GM18498 (cell line): ENCODE measurements at regions not wholly inside any gene's neighbourhood (a gene's known extent, or its start where the extent isn't known, plus 50 kb on each side); places are given as distances from the start of the nearest gene placed in this dataset.

Experiments
- ATAC-seq: cut with Tn5 transposase; IDR thresholded peaks from one replicate; pipeline ENCODE4 v1.9.1; 2021; ENCODE audit warnings: mild to moderate bottlenecking, moderate library complexity; ENCODE audit not compliant: unreplicated experiment

DNA sequence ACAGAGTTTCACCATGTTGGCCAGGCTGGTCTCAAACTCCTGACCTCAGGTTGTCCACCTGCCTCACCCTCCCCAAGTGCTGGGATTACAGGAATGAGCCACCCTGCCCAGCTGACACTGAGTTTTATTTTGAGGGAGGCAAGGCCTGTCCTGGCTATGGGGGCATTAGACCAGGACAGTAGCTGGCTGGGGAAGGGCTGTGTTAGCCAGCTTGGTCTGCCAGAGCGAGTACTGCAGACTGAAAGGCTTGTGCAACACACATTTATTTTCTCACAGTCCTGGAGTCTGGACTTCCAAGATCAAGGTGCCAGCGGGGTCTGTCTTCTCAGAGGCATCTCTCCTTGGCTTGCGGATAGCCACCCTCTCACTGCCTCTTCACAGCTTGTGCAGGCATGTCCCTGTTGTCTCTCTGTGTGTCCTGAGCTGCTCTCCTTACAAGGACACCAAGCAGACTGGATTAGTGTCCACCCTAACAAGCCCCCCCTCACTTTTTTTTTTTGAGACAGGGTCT, 59.4 kb upstream of the HAAO start:
- no peak for ATAC-seq

DNA sequence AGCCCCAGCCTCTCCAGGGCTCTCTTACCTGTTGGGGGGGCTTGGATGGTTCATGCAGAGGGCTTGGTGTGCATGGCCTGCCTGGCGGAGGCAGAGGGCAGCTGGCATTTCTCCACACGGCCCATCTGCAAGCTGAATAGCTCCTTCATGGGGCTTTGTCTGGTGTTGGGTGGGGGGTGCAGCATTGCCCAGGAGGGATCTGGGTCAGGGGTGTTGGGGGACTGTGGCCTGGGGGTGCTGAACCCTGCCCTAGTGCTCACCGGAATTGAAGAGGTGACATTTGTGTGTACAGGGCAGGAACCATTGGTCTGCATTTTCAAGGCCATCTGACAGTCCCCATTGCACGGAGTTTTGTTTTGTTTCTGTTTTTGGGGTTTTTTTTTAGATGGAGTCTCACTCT, 58.8 kb upstream of the HAAO start:
- no peak for ATAC-seq

GRCh38 chr2:42850016-42850805, 57.8 kb upstream of the HAAO start:
- ATAC-seq = no peak

DNA sequence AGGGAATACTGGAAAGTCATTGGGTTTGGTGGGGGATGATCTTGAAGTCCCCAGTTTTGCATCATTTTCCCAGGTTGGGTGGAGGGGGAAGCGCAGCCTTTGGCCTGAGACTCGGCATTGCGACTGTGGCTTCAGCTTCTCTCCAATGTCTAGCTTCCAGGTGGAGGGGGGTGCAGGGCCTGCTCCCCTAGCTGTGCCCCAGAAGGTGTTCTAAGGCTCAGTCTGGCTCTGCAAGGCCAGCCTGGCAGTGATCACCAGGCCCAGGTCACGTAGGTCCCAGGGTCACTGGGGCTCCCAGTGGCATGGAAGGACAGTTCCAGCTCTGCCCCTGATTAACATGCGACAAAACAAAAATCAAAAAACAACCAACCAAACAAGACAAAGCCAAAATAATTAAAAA, 56.9 kb upstream of the HAAO start:
- no peak for ATAC-seq

DNA sequence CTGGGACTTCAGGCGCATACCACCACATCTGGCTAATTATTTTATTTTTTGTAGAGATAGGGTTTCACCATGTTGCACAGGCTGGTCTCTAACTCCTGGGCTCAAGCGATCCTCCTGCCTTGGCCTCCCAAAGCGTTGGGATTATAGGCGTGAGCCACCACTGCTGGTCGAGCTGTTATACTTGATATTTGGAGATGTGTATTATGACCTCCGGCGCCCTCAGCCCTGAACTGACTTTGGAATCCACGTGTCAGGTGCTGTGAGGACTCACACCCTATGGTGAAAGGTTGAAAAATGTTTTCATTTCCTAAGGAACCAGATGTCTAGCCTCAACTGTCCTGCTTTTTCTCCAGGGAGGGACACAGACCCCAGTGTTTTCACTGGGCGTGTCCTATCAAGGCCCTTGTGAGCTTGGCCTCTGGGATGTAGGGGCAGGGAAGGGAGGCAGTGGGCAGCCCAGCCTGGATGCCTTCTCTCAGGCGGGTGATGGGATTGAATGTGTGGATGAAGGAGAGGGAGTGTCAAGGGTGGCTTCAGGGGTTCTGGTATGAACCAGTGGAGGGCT, 56.4 kb upstream of the HAAO start:
- ATAC-seq = no peak

DNA sequence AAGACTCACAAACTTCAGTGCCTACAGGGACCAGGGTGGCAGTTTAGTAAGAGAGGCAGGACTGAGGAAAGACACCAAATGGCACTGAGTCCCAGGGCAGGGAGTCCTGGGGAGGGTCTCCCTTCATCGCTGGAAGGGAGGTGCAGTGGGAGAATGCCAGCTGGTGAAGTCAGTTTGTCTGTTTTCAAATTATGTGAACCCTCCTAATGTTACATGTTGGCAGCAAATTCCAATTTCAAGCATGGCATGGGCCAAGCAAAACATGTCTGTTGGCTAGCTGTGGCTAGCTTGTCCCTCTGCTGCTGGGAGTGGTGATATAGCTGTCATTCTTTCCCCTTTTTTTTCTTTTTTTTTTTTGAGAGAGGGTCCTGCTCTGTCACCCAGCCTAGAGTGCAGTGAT, 55.9 kb upstream of the HAAO start:
- no peak for ATAC-seq

DNA sequence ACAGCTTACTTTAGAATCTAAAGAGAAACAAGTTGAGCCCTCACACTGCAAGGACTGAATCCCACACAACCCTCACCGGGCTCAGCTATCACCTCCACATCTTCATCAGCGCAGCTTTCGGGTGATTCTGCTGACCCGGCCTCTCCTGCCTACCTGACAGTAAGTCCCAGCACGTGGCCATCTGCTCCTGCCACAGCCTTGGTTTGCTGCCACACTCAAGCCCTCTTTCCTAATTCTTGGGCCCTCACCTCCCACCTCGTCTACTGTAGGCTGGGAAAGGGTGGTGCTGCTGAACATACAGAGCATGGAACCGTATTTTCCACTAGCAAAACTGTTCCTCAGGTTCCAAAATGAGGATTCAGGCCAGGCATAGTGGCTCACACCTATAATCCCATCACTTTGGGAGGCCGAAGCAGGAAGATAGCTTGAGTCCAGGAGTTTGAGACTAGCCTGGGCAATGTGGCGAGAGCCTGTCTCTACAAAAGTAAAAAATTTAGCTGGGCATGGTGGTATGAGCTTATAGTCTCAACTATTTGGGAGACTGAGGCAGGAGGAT, 55.3 kb upstream of the HAAO start:
- no peak for ATAC-seq

GRCh38 chr2:42846932-42847595, 54.7 kb upstream of the HAAO start:
- no peak for ATAC-seq

DNA sequence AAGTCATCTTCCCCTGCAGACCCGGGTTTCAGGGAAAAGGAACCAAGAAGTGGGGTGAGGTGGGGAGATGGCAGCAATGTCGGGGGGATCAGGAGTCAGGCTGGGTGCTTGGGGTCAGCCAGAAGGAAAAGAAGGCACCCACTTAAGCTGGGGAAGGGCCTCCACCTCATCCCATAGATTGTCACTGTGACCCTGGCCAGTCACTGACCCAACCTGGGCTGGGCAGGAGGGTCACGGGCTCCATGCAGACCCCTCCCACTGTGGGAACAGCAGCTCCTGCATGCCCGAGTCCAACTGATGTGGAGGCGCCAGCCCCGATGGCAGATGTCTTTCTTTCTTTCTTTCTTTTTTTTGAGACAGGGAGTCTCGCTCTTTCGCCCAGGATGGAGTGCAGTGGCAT, 53.6 kb upstream of the HAAO start:
- no peak for ATAC-seq

- no peak for ATAC-seq
Observed at GRCh38 chr2:42844901-42845821, 52.8 kb upstream of the HAAO start.

DNA sequence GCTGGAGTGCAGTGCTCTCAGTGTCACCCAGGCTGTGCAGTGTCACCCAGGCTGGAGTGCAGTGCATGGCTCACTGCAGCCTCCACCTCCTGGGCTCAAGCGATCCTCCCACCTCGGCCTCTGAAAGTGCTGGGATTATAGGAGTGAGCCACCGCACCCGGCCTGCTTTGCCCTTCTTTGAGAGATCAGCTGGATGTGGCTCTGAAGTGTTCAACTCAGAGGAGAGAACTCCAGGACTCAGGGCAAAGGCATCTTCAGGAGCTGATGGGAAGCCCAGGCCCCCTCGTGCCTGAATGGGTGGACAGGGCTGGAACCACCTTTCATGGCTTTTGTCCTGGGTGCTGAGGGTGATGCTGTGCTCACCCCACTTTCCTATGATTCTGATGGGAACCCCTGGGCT, 52.0 kb upstream of the HAAO start:
- ATAC-seq = no peak

DNA sequence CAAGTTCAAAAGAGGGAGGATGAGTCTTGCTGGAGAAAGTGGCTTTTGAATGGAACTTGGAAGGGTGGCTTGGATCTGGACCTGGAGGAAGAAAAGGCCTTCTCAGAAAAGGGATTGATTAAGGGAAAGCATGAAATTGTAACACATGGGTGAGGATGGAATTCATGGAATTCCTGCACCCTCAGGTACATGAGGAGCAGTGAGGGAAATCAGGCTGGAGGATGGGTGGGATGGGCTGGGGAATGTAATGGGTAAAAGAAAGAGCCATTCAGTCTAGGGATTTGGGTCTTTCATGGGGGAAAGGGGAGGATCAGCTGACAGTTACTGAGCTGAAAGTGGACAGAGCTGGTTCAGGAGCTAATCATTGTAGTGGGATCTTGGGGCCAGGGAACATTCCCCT, 51.2 kb upstream of the HAAO start:
- no peak for ATAC-seq

DNA sequence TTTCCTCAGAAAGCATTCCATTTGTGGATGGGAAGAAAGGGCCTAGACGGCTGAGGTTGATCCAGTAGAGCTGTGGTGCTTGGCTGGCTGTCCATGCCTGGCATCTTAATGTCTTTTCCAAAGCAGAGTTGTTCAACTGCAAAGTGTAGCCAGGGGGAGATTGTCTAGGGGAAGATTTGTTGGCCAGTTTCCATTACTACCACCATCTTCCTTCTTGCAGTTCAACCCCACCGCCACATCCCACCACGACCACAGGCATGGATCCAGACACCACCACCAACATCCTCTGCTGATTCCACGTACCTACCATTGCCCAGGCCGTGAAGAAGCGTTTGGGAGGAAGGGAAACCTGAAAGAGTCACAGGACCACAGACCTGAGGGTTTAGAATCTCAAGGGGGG, 50.7 kb upstream of the HAAO start:
- ATAC-seq = no peak

- no peak for ATAC-seq
Observed at GRCh38 chr2:42842466-42842865, 50.1 kb upstream of the HAAO start.
